ENCODE measurements at regions not wholly inside any gene's neighbourhood (a gene's known extent, or its start where the extent isn't known, plus 50 kb on each side); places are given as distances from the start of the nearest gene placed in this dataset.

DNA sequence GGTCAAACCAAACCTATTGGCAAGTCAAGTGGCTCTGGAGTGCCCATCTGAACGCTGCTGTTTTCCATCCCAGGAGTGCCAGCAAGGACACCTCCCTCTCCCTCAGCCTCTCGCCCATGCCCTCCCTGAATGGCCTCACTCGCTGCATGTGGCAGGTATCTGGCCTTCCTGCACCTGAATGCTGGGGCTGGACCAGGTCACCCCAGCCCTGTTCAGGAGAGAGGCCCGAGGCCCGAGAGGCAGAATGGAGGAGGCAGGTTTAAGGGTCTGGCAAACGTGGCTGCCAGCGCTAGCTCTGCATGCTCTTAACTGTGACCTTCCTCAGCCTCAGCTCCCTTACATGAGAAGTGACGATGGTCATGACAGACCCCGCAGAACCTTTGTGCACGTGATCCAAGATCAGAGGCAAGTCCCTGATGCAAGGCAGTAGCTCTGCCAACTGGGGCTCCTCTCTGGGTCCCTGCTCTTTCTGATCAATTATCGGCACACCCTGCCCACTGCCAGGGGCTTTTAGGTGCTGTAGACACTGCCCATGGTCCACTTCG is 295.7 kb upstream of the ZMIZ1 start:
- no peak for TF ChIP-seq POLR2A (IDR thresholded peaks at IDR 0.05; ENCODE audit: low read depth, low read length)
- FAIRE-seq, result no peak
- no peak for DNase-seq (ENCODE audit: insufficient read length, low spot score)

GRCh38 chr10:78774614-78774998 is 294.2 kb upstream of the ZMIZ1 start:
- FAIRE-seq (no peak), DNase-seq (ENCODE audit: insufficient read length, low spot score) (no peak)
- TF ChIP-seq POLR2A (IDR thresholded peaks at IDR 0.05; ENCODE audit: low read depth, low read length), result no peak

GRCh38 chr10:78774999-78775711 is 293.6 kb upstream of the ZMIZ1 start:
- FAIRE-seq (no peak), DNase-seq (ENCODE audit: insufficient read length, low spot score) (peak; percentile 54)
- no peak for TF ChIP-seq POLR2A (IDR thresholded peaks at IDR 0.05; ENCODE audit: low read depth, low read length)

DNA sequence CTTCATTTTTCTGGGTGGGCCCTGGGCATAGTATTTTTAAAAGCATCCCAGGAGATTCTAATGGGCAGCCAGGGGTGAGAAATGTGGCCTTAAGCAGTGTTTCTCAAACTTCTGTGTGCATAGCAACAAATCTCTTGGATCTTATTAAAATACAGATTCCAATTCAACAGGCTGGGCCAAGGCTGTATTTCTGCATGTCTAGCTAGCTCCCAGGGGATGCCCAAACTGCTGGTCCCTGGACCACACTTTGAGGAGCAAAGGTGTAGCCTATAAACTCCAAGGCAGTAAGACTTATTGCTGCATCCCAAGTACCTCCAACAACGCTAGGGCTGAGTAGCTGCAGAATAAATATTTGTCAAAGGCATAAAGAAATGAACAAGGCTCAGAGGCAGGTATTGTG is 292.9 kb upstream of the ZMIZ1 start:
- TF ChIP-seq POLR2A (IDR thresholded peaks at IDR 0.05; ENCODE audit: low read depth, low read length), result no peak
- DNase-seq (ENCODE audit: insufficient read length, low spot score), result no peak
- FAIRE-seq, result no peak

- DNase-seq (ENCODE audit: insufficient read length, low spot score) (no peak), FAIRE-seq (no peak)
- TF ChIP-seq POLR2A (IDR thresholded peaks at IDR 0.05; ENCODE audit: low read depth, low read length), result no peak
These were observed 292.0 kb upstream of the ZMIZ1 start for GRCh38 chr10:78776756-78777155.

DNA sequence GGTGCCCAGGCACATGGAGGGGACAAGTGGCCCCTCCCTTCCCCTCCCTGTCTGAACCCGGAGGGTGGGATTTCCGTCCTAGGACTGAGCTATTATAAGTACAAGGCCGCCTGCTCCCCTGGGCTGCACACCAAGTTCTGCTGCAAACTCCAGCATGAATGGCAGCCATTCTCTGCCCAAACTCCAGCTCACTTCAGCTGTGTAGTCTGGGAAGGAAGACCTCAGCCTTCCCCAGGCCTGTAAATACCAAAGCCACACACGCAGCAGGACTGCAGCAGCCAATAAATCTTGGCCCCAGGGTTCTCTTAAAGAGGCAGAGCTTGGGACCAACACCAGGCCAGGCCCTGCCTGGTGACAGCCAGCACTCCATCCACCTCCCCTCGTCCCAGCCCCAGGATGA is 291.3 kb upstream of the ZMIZ1 start:
- FAIRE-seq (no peak), DNase-seq (ENCODE audit: insufficient read length, low spot score) (peak; percentile 56)
- TF ChIP-seq POLR2A (IDR thresholded peaks at IDR 0.05; ENCODE audit: low read depth, low read length), result no peak

DNA sequence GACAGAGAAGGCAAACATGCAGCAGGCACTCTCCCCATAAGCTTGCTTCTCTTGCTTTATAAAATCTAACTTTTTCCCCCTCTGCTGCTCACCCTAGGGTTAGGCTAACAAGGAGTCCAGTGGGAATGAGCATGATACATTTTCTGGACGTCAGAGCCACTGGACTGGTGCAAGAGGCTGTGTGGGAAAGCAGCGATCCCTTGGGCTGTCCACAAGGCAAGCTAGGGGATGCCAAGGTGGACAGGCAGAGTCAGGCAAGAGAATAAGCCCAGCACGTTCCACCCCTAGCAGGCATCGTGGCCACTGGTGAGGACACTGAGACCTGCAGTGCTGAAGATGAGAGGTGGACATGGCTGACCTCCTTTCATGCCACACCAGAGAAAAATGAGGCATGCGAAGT is 290.9 kb upstream of the ZMIZ1 start:
- no peak for DNase-seq (ENCODE audit: insufficient read length, low spot score)
- no peak for TF ChIP-seq POLR2A (IDR thresholded peaks at IDR 0.05; ENCODE audit: low read depth, low read length)
- FAIRE-seq, result no peak

- TF ChIP-seq POLR2A (IDR thresholded peaks at IDR 0.05; ENCODE audit: low read depth, low read length), result no peak
- DNase-seq (ENCODE audit: insufficient read length, low spot score) (no peak), FAIRE-seq (no peak)
These were observed 290.1 kb upstream of the ZMIZ1 start for GRCh38 chr10:78778444-78779338.

GRCh38 chr10:78779339-78779955 is 289.3 kb upstream of the ZMIZ1 start:
- TF ChIP-seq POLR2A (IDR thresholded peaks at IDR 0.05; ENCODE audit: low read depth, low read length), result no peak

GRCh38 chr10:78780551-78780961 is 288.2 kb upstream of the ZMIZ1 start:
- DNase-seq (ENCODE audit: insufficient read length, low spot score) (no peak), FAIRE-seq (no peak)
- TF ChIP-seq POLR2A (IDR thresholded peaks at IDR 0.05; ENCODE audit: low read depth, low read length), result no peak

More at GRCh38 chr10:78779339-78779955, 289.3 kb upstream of the ZMIZ1 start:
- FAIRE-seq, result no peak
- DNase-seq (ENCODE audit: insufficient read length, low spot score), result peak; percentile 65

GRCh38 chr10:78781251-78781913 is 287.4 kb upstream of the ZMIZ1 start:
- no peak for TF ChIP-seq POLR2A (IDR thresholded peaks at IDR 0.05; ENCODE audit: low read depth, low read length)
- FAIRE-seq, result no peak
- no peak for DNase-seq (ENCODE audit: insufficient read length, low spot score)

DNA sequence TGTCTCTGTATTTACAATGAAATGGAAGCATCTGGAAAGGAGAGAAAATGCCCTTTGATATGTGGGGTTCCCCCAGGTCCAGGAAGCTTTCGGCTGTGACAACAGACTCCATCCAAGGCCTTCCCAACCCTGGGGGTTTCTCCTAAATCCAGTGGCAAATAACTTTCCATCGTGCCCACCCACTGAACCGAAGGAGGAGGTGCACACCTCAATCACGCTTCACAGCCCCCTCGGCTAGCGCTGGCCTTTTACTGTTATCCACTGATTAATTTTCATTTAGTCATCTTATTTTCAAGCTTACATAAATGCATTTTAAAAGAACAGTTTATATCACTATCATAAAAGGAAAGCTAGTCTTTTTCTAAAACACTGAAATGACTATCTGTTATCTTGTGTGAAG is 286.8 kb upstream of the ZMIZ1 start:
- TF ChIP-seq POLR2A (IDR thresholded peaks at IDR 0.05; ENCODE audit: low read depth, low read length), result no peak
- DNase-seq (ENCODE audit: insufficient read length, low spot score), result no peak
- FAIRE-seq, result no peak

GRCh38 chr10:78782441-78782840 is 286.3 kb upstream of the ZMIZ1 start:
- TF ChIP-seq POLR2A (IDR thresholded peaks at IDR 0.05; ENCODE audit: low read depth, low read length), result no peak
- DNase-seq (ENCODE audit: insufficient read length, low spot score), result no peak
- no peak for FAIRE-seq

- DNase-seq (ENCODE audit: insufficient read length, low spot score), result no peak
- no peak for FAIRE-seq
- TF ChIP-seq POLR2A (IDR thresholded peaks at IDR 0.05; ENCODE audit: low read depth, low read length), result no peak
These were observed 285.0 kb upstream of the ZMIZ1 start for GRCh38 chr10:78783753-78784152.

Measured in H54 (cell line).